HG02678 (cell line): ENCODE measurements at regions not wholly inside any gene's neighbourhood (a gene's known extent, or its start where the extent isn't known, plus 50 kb on each side); places are given as distances from the start of the nearest gene placed in this dataset.
A peak's percentile ranks its signal among the peaks of the same experiment; 100 is the strongest.

Experiments used
- ATAC-seq: cut with Tn5 transposase; IDR thresholded peaks from one replicate; pipeline ENCODE4 v1.9.1; 2021; ENCODE audit warnings: mild to moderate bottlenecking, moderate library complexity; ENCODE audit not compliant: unreplicated experiment

- no peak for ATAC-seq
These were observed 50.5 kb downstream of the RGS12 start for GRCh38 chr4:3343358-3343757.

DNA sequence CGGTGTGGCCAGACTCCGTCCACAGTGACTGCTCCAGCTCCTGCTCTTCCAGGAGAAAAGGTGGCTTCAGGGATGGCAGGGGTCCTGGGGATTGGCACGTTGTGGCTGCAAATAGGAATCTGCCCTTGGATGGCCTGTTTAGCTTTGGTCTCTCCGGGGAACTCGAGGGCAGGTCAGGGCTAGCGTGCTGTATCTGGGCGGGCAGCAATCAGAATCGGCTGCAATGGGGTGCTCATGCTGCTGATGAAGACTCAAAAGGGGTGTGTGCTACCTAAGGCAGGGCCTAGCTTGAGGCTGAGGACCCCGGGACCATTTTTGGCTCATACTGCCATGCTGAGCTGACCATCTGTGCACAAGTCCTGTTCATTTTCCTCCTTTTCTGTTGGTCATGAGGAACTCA lies 51.3 kb downstream of the RGS12 start:
- ATAC-seq: no peak

DNA sequence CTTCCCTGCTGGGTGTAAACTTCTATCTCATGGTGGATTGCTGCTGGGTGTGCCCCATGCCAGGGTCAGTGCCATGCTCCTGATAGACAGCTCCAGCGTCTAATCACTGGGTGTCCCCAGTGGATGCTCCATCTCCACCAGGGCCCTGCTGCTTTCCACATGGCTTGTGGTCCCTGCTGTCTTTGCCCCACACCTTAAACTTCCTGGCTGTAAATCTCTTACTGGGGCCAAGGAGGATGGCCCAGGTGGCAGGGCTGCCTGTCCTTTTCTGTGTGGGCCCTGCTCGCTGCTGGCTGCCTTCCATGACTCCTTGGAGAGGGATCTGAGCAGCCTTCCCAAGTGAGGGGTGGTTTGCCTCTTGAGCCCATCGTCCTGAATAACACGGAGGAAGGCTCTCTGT lies 51.8 kb downstream of the RGS12 start:
- ATAC-seq: no peak

- no peak for ATAC-seq
These were observed 52.6 kb downstream of the RGS12 start for GRCh38 chr4:3345384-3345783.

GRCh38 chr4:3346146-3346545 lies 53.3 kb downstream of the RGS12 start:
- no peak for ATAC-seq

DNA sequence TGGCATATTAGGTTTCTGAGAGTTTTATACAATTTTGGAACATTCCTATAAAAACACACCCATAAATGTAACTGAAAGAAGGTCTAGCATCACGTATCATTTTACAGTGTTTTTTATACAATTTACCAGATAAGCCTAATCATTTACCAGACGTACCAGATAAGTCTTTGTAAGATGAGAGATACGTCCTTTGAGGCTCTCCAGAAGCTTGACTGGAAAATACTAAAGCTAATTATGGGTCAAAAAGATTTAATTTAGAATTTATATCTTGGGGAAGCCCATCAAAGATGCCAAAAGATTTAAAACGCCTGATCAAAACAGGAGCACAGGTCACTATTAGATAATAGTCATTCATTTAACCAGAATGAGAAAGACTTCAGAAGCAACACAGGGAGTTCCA lies 55.0 kb downstream of the RGS12 start:
- no peak for ATAC-seq

DNA sequence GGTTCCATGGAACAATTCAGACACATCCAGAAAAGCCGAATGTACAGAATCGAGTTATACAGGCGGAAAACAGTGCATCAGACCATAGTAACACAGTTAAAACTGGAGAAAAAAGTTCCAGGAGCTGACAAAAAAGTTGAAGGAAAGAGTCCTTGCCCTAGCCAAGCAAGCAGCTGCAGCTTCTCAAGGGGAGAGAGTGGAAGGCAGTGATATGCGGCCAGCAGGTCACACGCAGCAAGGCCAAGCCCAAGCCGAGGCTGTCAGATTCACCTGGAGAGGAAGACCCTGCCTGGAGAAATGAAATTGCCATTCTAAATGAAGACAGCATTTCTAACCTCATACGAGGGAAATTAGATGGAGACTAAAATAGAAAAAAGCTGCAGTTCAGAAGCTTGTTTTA lies 55.8 kb downstream of the RGS12 start:
- no peak for ATAC-seq

DNA sequence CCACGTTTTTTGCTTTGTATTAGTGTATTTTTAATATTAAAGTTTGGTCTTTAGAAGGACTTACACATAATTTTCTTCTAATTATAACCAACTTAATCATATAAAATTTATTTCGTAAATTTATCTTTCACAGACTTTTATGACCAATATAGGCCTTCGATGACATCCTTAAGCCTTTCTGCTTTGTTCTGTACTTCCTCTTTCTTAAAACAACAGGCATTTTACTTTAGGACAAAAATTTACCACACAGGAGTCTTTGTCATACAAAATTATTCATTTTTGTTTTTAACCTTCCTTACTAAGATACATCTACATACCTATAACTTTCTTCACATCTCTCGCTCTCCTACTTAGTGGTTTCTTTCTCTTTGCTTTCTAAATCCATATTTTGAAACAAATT lies 56.3 kb downstream of the RGS12 start:
- no peak for ATAC-seq

DNA sequence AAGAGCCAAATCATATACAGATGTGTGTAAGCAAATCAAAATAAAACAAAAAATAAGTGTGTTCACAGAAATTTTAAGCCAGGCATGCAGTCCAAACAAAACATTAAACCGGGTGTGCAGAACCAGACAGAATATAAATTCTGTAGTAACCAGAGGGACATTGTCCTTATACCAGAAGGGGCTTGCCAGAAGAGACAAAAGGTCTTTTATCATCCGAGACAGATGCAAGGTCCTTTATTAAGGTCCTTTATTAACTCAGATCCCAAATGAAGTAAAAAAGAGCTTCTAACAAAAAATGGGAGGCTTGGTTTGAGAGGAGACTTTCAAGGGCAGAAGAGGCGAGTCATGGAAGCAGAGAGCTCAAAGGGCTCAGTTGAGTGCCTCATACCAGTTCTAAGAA lies 59.2 kb downstream of the RGS12 start:
- no peak for ATAC-seq

GRCh38 chr4:3352505-3352904 lies 59.7 kb downstream of the RGS12 start:
- ATAC-seq: no peak

DNA sequence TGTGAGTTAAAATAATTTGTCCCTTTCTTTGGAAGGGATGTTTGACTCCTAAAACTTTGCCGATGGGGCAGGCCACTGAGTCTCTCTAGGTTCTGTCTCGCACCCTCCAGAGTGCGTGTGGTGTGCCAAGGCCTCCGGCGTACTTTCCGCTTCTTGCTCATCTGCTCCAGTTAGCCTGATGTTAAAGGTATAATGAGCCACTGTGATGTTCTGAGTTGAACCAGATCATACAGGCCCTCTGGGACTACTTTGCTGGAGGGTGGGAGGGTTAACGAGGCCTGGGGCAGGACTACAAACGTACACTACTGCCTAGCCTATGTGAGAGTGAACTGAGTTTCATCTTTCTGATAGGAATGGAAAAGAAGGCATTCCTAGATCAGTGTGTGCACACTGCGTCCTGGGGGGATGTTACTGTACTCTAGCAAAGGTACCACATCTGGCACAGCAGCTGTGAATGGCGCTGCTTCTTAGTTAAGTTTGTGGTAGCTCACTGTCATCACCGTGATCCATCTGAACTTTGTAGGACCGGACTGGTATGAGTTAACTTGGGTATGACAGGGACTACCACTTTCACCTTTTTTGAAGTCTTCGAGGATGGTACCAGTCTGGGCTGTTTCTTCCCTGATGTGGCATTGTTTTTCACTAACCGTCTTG lies 60.2 kb downstream of the RGS12 start:
- no peak for ATAC-seq

- ATAC-seq: no peak
These were observed 61.1 kb downstream of the RGS12 start for GRCh38 chr4:3353752-3354454.

DNA sequence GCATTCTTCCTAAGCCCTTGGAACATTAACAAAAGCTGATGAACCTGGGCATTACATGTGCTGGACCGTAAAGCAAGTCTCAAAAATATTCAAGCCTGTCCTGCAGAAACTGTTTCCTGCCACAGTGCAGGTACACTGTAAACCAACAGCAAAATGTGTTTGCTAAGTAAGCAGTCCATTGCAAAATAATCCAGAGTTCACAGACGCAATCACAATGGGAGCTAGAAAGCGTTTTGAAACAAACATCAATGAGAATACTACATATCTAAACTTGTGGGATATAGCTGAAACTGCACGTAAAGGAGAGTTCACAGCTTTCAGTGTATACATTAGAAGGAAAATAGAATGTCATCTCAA lies 61.6 kb downstream of the RGS12 start:
- ATAC-seq: no peak

- ATAC-seq: peak; percentile 64
These were observed 62.5 kb downstream of the RGS12 start for GRCh38 chr4:3355266-3355748.

DNA sequence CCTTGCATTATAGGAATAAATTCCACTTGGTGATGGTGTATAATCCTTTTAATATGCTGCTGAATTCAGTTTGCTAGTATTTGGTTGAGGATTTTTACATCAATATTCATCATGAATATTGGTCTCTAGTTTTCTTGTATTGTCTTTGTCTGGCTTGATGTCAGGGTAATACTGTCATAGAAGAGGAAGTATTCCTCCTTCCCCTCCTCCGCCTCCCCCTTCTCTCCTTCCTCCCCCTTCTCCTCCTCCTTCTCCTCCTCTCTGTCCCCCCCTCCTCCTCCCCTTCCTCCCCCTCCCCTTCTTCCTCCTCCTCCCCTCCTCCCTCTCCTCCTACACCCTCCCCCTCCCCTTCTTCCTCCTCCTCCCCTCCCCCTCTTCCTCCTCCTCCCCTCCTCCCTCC lies 65.8 kb downstream of the RGS12 start:
- no peak for ATAC-seq

DNA sequence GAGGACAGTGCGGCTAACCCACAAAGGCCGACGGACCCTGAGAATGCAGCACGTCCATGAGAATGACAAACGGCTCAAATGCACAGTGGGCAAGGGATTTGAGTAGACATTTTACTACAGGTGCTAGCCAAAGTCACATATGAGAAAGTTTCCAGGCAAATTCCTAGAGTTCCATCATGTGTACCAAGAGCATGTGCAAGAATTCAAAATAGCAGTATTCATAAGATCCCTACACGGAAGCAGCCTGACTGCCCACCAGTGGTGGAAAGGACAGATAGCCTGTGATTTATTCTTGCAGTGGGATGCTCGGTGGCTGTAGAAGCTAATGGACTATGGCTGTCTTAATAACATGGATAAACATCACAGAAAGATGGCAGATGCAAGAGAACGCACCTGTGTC lies 68.0 kb downstream of the RGS12 start:
- no peak for ATAC-seq

- ATAC-seq: no peak
These were observed 68.6 kb downstream of the RGS12 start for GRCh38 chr4:3361406-3361805.

- no peak for ATAC-seq
These were observed 69.1 kb downstream of the RGS12 start for GRCh38 chr4:3361896-3362295.

DNA sequence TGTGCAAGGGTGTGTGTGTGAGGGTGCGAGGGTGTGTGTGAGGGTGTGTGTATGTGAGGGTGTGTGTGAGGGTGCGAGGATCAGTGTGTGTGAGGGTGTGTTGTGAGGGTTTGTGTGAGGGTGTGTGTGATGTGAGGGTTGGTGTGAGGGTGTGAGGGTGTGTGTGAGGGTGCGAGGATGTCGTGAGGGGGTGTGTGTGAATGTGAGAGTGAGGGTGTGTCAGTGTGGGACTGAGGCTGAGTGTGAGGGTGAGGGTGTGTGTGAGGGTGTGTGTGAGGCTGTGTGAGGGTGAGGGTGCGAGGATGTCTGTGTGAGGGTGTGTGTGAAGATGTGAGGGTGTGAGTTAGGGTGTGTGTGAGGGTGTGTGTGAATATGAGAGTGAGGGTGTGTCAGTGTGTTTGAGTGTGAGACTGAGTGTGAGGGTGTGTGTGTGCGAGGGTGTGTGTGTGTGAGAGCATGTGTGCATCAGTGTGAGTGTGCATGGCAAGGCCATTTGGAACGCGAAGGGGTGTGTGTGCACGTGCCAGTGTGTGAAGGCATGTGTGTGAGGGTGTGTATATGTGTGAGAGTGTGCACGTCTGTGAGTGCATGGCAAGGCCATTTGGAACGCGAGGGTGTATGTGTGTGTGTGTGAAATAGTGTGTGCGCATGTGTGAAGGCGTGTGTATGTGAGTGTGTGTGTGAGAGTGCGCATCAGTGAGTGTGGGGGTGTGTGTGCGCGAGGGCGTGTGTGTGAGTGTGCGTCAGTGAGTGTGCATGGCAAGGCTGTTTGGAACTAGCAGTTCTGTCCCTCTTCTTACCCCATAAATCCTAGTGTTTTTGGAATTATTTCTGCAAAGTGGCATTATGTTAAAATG lies 69.8 kb downstream of the RGS12 start:
- no peak for ATAC-seq

GRCh38 chr4:3363411-3364141 lies 70.8 kb downstream of the RGS12 start:
- ATAC-seq: no peak

DNA sequence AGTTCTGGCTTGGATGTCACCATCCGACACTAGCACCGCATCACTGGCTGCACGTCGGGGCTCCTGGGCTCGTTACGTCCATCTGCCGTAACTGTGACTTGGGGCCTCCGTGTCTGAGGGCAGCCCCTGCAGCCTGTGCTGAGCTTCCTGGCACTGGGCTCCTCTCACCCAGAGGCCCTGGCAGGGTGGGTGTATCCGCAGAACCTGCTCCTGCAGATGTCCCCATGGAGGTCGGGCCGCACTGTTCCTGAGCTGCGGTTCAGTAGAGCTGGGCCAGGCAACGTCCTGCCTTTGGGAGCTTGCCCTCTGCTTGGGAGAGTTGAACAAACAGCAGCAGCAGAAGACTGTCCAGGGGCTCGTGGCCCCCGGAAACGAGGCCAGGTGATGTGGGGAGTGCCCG lies 71.4 kb downstream of the RGS12 start:
- ATAC-seq: no peak
